Subcutaneous adipose tissue (tissue), 1 donor: ENCODE measurements at regions not wholly inside any gene's neighbourhood (a gene's known extent, or its start where the extent isn't known, plus 50 kb on each side); places are given as distances from the start of the nearest gene placed in this dataset.

Experiments
- TF ChIP-seq, protein P1 (sequence below): fragments of 450-650 bp; IDR thresholded peaks from one replicate; pipeline ENCODE4 v1.5.1; 2016; ENCODE audit warnings: low read depth, mild to moderate bottlenecking, control low read depth, antibody characterized with exemption, moderate library complexity

DNA sequence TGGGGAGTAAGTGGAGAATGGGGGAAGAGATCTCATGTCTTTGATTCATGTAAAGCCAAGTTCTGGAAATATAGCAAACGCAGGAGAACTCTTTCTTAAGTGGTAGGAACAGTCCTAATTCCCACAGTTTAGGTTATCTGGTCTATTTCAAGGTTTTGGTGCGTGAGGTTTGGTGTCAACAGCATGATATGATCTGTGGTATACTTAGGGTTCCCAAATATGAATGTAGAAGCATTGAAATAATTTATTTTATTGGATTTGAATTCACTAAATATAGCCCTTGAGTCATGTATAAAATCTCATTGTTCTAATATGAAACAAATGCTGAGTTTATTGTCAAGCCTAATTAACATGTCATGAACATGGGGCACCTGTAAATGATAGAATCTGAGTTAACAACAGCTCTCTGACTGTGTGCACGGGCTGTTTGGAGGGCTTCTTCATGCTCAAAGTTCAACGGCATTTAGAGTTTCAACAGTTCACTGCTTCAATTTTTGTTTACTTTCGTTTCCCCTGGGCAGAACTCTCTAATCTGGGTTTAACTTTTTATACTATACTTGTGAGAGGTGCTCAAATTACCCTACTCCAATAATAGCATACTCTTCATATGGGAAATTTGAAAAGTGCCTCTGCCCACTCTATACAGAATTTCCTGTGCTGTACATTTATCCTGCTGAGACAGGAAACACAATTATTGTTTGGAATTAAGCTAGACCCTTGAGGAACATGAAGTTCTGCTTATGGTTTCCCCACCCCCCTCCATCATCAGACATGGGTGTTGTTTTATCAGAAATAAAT, 236.3 kb upstream of the ZNF217 start:
- TF ChIP-seq, protein P1, sequence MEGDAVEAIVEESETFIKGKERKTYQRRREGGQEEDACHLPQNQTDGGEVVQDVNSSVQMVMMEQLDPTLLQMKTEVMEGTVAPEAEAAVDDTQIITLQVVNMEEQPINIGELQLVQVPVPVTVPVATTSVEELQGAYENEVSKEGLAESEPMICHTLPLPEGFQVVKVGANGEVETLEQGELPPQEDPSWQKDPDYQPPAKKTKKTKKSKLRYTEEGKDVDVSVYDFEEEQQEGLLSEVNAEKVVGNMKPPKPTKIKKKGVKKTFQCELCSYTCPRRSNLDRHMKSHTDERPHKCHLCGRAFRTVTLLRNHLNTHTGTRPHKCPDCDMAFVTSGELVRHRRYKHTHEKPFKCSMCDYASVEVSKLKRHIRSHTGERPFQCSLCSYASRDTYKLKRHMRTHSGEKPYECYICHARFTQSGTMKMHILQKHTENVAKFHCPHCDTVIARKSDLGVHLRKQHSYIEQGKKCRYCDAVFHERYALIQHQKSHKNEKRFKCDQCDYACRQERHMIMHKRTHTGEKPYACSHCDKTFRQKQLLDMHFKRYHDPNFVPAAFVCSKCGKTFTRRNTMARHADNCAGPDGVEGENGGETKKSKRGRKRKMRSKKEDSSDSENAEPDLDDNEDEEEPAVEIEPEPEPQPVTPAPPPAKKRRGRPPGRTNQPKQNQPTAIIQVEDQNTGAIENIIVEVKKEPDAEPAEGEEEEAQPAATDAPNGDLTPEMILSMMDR, result peak; percentile 22

DNA sequence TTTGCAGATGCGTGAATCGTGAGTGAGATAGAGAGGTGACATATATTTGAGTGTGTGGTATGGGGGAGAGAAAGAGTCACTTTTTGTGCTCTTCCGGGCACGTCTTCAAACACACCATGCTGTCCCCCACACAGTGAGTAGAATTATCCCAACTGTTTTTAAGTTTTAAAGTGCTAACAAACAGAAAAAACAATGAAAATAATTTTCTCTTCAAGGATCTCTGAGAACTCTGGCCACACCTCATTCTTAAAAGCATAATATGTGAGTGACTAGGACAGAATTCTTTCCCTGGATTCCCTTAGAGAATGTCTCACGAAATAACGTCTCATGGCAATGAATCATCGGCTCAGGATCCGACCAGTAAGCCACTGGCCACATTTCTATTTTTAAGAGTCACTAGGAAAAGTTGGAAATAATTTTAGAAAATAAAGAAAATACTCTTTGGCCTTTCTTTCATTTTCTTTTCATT, 235.7 kb upstream of the ZNF217 start:
- TF ChIP-seq, protein P1, result peak; percentile 26

DNA sequence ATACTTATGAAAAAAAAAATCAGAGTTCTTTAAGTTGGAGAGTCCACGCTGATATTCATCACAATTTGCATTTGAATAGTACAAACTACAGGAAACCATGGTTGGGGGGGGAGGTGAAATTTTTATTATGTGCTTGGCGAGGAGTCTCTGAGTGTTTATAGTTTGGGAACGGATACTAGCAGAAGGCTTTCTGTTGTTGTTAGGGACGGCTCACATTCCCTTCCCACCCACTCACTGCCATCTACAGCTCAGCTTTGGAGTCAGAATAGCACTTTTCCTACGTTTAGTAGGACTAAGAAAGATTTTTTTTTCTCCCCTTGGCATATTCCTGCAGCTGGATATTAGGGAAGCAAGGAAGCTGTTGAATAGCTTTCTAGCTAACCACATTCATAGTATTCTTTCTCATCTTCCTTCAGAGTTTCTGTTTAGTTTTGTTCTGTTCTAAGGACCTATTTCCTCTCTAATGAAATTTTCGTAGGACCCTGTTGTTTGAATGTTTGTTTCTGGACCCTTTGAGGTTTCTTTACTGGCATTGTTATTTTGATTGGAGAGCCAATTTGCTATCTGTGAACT, 235.1 kb upstream of the ZNF217 start:
- TF ChIP-seq, protein P1, result peak; percentile 93

DNA sequence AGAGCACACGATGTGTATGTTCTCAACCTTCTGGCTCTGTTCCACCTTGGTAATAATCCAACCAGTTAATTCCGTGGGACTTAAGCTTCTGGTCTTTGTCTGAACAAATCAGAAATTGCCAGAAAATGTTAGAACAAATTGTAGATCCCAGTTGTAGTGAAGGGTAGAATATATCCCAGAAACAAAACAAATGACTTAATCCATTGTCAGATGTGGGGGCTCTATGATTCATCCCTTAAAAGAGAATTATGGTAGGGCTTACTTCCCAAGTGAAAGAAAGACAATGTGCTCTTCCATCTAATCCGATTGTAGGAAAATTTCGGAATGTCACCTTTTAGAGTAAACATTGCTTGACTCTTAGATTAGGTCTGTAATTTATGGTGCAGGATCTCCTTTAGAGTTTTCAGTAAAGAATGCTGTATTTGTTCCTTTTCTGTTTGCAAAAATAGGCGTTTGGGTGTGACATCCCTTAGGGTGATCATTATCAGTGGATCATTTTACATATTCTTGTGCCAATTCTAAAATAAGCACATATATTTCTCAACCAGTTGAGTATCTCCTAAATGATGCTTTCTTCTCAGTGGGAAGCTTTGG, 234.5 kb upstream of the ZNF217 start:
- TF ChIP-seq, protein P1, result no peak

DNA sequence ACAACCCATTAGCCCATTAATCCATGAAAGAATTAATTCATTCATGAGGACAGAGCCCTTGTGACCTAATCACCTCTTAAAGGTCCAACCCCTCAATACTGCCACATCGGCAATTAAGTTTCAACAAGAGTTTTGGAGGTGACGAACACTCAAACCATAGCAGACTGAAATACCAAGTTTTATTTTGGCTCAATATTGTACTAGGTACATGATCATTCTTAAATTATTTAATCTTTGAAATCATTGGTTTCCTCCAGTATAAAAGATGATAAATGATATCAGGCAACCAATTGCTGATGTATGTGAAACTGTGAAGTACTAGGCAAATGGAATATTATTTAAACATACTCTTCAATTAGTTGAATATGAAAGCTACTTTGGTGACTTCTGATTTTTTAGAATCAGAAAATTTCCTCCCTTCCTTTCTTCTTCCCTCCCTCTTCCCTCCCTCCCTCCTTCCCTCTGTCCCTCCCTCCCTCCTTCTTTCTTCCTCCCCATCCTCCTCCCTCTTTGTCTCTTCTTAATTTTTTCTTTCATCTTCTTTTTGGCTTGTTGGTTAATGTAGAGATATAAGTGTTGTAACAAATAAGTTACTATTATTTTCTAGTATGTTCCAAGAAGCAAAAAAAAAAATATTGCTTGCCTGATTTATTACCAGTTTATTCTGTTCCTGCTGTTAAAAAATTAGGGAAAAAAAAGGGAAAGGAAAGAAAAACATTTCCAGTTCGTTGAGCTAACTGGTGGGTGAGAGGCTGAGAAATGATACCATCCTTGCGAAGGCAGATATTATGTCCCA, 233.9 kb upstream of the ZNF217 start:
- TF ChIP-seq, protein P1, result peak; percentile 19

DNA sequence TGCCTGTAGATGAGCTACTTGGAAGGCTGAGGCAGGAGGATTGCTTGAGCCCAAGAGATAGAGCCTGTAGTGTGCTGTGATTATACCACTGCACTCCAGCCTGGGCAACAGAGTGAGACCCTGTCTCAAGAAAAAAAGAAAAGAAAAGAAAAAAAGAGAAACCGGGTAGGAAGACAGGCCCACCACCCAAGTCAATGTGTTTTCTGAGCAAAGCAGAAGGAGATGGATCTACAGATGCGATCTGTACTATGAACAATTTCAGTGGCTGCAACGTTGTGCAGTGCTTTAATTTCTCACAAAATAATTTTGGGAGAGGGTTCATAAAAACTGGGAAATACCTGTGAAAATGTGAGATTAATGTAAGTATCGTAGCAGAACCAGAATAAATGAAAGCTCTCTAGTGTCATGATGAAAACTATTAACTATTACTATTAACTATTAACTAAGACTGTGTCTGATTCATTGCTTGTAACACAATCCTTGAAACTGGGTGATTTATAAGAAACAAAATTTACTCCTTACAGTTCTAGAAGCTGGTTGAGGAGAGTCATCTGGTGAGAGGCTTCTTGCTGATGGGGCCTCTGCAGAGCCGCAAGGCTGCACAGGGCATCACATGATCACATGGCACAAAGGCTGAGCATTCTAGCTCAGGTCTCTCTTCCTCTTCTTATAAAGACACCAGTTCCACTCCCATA, 233.1 kb upstream of the ZNF217 start:
- TF ChIP-seq, protein P1, result no peak
